Gastroesophageal sphincter (tissue), 4 donors: ENCODE measurements at regions not wholly inside any gene's neighbourhood (a gene's known extent, or its start where the extent isn't known, plus 50 kb on each side); places are given as distances from the start of the nearest gene placed in this dataset.
"Not testable (repeated sequence)": the region's sequence is repeated elsewhere in the genome, so short reads cannot be mapped to it uniquely, and the experiment has no call there.

Source experiments
- ATAC-seq: fragments of 150-250 bp; one replicate; pipeline ENCODE4 v1.9.1; 2016; ENCODE audit warnings: mild to moderate bottlenecking, moderate library complexity
- H3K27ac ChIP-seq, 4 donors: fragments of 200-600 bp; sonication (generic) in 3 of 4; 1 replicate in 3 of 4; 2 replicates in 1 of 4; pipeline ENCODE4 v1.5.1; 2016 to 2019
- H3K27me3 ChIP-seq: fragments of 200-600 bp; sonication (generic); one replicate; pipeline ENCODE4 v1.5.1; 2019
- H3K36me3 ChIP-seq, 2 donors: fragments of 200-600 bp; sonication (generic); one replicate each; pipeline ENCODE4 v1.5.1; 2019; ENCODE audit warnings: control low read depth in 1 of 2
- H3K4me1 ChIP-seq, 3 donors: fragments of 200-600 bp; sonication (generic); 1 replicate in 2 of 3; 2 replicates in 1 of 3; pipeline ENCODE4 v1.5.1; 2016 to 2019; ENCODE audit warnings: control low read depth in 2 of 3
- H3K4me3 ChIP-seq, 2 donors: fragments of 200-600 bp; sonication (generic); one replicate each; pipeline ENCODE4 v1.5.1; 2019; ENCODE audit warnings: mild to moderate bottlenecking in 1 of 2, moderate library complexity in 1 of 2
- H3K9me3 ChIP-seq, 3 donors: fragments of 200-600 bp; sonication (generic); one replicate each; pipeline ENCODE4 v1.5.1; 2017 to 2019; ENCODE audit warnings: control low read depth in 2 of 3
- CTCF ChIP-seq, 4 experiments: fragments of 200-600 bp in 2 of 4; fragments of 450-650 bp in 2 of 4; sonication (generic) in 1 of 4; IDR thresholded peaks; one replicate each; pipeline ENCODE4 v1.5.1; 2017 to 2019; ENCODE audit warnings: antibody characterized with exemption in 4 of 4, mild to moderate bottlenecking in 2 of 4, moderate library complexity in 2 of 4
- EP300 ChIP-seq: sonication (generic); formaldehyde crosslinking; IDR thresholded peaks from one replicate; pipeline ENCODE4 v1.6.1; 2017; ENCODE audit warnings: antibody characterized with exemption, mild to moderate bottlenecking
- POLR2A ChIP-seq, 2 donors: fragments of 450-650 bp; IDR thresholded peaks; one replicate each; pipeline ENCODE4 v1.6.1; 2017; ENCODE audit warnings: antibody characterized with exemption in 2 of 2, mild to moderate bottlenecking in 2 of 2, moderate library complexity in 1 of 2
- POLR2AphosphoS5 ChIP-seq: sonication (generic); formaldehyde crosslinking; IDR thresholded peaks from one replicate; pipeline ENCODE4 v1.6.1; 2017; ENCODE audit warnings: antibody characterized with exemption
- WGBS, 2 donors: methylation state at CpG; one replicate each; pipeline ENCODE4 v1.1.5; 2018; ENCODE audit warnings: low coverage in 1 of 2; 5-methylcytosine and 5-hydroxymethylcytosine counted together

- Histone ChIP-seq H3K4me3 (no peak overlapping the region), H3K9me3 (no peaks in the 10 kb centered on the region), H3K27me3 (no peaks in the 10 kb centered on the region), H3K36me3 (no peaks in the 10 kb centered on the region), H3K27ac (no peak overlapping the region), H3K4me1 (peaks cover 0 to 6% (median 0%) of the 10 kb centered on the region in 3 donors)
- no peak for ATAC-seq
- TF ChIP-seq POLR2AphosphoS5, result no peak
- TF ChIP-seq POLR2A (IDR thresholded peaks at IDR 0.05), result no peak
- TF ChIP-seq EP300, result no peak
- TF ChIP-seq CTCF (IDR thresholded peaks at IDR 0.05), result no peak
- 34 to 40% methylated on average over 4 of the region's 5 CpGs for WGBS, 2 donors
Observed at GRCh38 chr2:113370030-113370429, 67.5 kb upstream of the ZNG1B start.

- H3K9me3 ChIP-seq, H3K27me3 ChIP-seq, H3K4me3 ChIP-seq, H3K4me1 ChIP-seq, H3K36me3 ChIP-seq, H3K27ac ChIP-seq, ATAC-seq: not testable (repeated sequence)
Observed at GRCh38 chr2:113368581-113368980, 68.9 kb upstream of the ZNG1B start.

- H3K27ac ChIP-seq, H3K4me1 ChIP-seq, ATAC-seq, H3K27me3 ChIP-seq, H3K36me3 ChIP-seq, H3K9me3 ChIP-seq, H3K4me3 ChIP-seq: not testable (repeated sequence)
- 91 to 93% methylated on average over 2 to 4 of the region's 4 CpGs for WGBS, 2 donors
Observed at GRCh38 chr2:113366821-113367220, 70.7 kb upstream of the ZNG1B start.

GRCh38 chr2:113365791-113366190 lies 71.7 kb upstream of the ZNG1B start:
- H3K27me3 ChIP-seq, result not testable (repeated sequence)
- 67 to 86% methylated on average over 1 of the region's 2 CpGs for WGBS, 2 donors

GRCh38 chr2:113365290-113365689 lies 72.2 kb upstream of the ZNG1B start:
- H3K9me3 ChIP-seq, H3K27me3 ChIP-seq, H3K4me3 ChIP-seq, H3K4me1 ChIP-seq, ATAC-seq, H3K27ac ChIP-seq, H3K36me3 ChIP-seq: not testable (repeated sequence)

More at GRCh38 chr2:113365791-113366190, 71.7 kb upstream of the ZNG1B start:
- not testable (repeated sequence) for ATAC-seq, H3K4me3 ChIP-seq, H3K27ac ChIP-seq, H3K4me1 ChIP-seq, H3K36me3 ChIP-seq, H3K9me3 ChIP-seq

GRCh38 chr2:113361051-113361450 lies 76.4 kb upstream of the ZNG1B start:
- no peaks in the 10 kb centered on the region for H3K9me3 ChIP-seq
- 88% methylated on average over 1 of the region's 3 CpGs; no CpG with 5 or more reads in 1 of the 2 donors for WGBS, 2 donors
- no peaks in the 10 kb centered on the region for H3K27me3 ChIP-seq
- TF ChIP-seq POLR2A (IDR thresholded peaks at IDR 0.05) (no peak), EP300 (no peak), CTCF (IDR thresholded peaks at IDR 0.05) (no peak), POLR2AphosphoS5 (no peak)
- ATAC-seq, result no peak
- no peak overlapping the region for H3K4me3 ChIP-seq
- no peaks in the 10 kb centered on the region for H3K36me3 ChIP-seq
- H3K4me1 ChIP-seq, result no peaks in the 10 kb centered on the region
- no peak overlapping the region for H3K27ac ChIP-seq

- no peaks in the 10 kb centered on the region for H3K9me3 ChIP-seq
- ATAC-seq, result no peak
- no peaks in the 10 kb centered on the region for H3K27me3 ChIP-seq
- WGBS, 2 donors, result 86 to 100% methylated on average over 2 of the region's 3 CpGs
- H3K27ac ChIP-seq, result no peak overlapping the region
- TF ChIP-seq EP300, result no peak
- no peak for TF ChIP-seq CTCF (IDR thresholded peaks at IDR 0.05)
- no peak for TF ChIP-seq POLR2A (IDR thresholded peaks at IDR 0.05)
- TF ChIP-seq POLR2AphosphoS5, result no peak
- no peak overlapping the region for H3K4me3 ChIP-seq
- no peaks in the 10 kb centered on the region for H3K36me3 ChIP-seq
- H3K4me1 ChIP-seq, result peaks cover 0 to 12% (median 0%) of the 10 kb centered on the region in 3 donors
Observed at GRCh38 chr2:113357071-113357470, 78.3 kb upstream of the PAX8 start.

- 94% methylated on average over 5 of the region's 5 CpGs for WGBS, 2 donors
- peaks cover 0 to 12% (median 0%) of the 10 kb centered on the region in 3 donors for H3K4me1 ChIP-seq
- not testable (repeated sequence) for H3K27me3 ChIP-seq, H3K9me3 ChIP-seq, H3K27ac ChIP-seq, ATAC-seq, H3K36me3 ChIP-seq, H3K4me3 ChIP-seq
Observed at GRCh38 chr2:113356284-113356683, 77.6 kb upstream of the PAX8 start.

- not testable (repeated sequence) for ATAC-seq
Observed at GRCh38 chr2:113355339-113356015, 76.8 kb upstream of the PAX8 start.

More at GRCh38 chr2:113355339-113356015, 76.8 kb upstream of the PAX8 start:
- H3K27me3 ChIP-seq, H3K4me3 ChIP-seq, H3K36me3 ChIP-seq, H3K9me3 ChIP-seq, H3K27ac ChIP-seq: not testable (repeated sequence)
- WGBS, 2 donors, result 47 to 69% methylated on average over 3 to 4 of the region's 8 CpGs
- H3K4me1 ChIP-seq, result peaks cover 0 to 12% (median 0%) of the 10 kb centered on the region in 3 donors
